Activated T-cell treated with anti-CD3 and anti-CD28 coated beads for 24 hours (primary cell): ENCODE measurements at regions not wholly inside any gene's neighbourhood (a gene's known extent, or its start where the extent isn't known, plus 50 kb on each side); places are given as distances from the start of the nearest gene placed in this dataset.
A peak's percentile ranks its signal among the peaks of the same experiment; 100 is the strongest.

Source experiments
- DNase-seq: peaks from one replicate; pipeline ENCODE4 v3.0.0-alpha.2; 2020; ENCODE audit warnings: low read depth

GRCh38 chr14:85978582-85979250, 448.8 kb downstream of the FLRT2 start:
- no peak for DNase-seq

GRCh38 chr14:85974602-85975001, 444.7 kb downstream of the FLRT2 start:
- no peak for DNase-seq

GRCh38 chr14:85963486-85963885, 433.5 kb downstream of the FLRT2 start:
- no peak for DNase-seq

DNA sequence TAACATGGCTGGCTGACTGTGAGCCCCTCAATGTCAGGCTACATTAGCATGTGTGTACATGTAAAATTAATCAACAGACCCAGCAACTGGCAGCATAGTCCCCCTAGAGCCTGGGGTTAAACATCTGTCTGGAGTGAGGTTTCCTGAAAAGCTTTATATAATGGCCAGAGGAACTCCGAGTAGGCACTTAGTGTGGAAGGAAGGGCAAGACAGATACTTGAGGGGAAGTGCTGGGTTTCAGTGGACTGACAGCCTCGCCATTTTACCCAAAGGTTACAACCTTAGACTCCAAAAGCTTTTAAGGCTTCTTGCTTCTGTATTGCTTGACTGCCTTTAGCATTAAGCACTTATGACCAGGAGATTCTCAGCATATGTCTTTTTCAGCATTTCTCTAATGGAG, 430.8 kb downstream of the FLRT2 start:
- no peak for DNase-seq

GRCh38 chr14:85959063-85959462, 429.1 kb downstream of the FLRT2 start:
- no peak for DNase-seq

DNA sequence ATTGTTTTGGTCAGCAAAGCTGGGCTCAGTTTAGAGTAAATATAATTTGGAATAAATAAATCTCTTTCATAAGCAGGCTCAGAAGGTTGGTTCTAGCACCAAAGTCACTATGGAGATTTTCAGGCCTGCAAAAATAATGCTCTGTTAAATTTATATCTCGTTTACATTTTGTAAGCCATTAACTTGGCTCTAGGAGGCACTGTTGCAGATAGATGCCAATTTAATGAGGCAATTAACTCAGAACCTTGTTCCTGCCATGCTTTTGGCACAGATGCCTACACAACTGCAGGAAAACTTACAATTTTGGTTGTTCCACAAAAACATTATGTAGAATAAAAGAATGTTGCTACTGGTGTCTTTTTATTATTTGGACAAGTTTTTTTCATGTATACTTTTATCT, 428.1 kb downstream of the FLRT2 start:
- no peak for DNase-seq

- DNase-seq, result no peak
These were observed 423.3 kb downstream of the FLRT2 start for GRCh38 chr14:85953265-85953664.

DNA sequence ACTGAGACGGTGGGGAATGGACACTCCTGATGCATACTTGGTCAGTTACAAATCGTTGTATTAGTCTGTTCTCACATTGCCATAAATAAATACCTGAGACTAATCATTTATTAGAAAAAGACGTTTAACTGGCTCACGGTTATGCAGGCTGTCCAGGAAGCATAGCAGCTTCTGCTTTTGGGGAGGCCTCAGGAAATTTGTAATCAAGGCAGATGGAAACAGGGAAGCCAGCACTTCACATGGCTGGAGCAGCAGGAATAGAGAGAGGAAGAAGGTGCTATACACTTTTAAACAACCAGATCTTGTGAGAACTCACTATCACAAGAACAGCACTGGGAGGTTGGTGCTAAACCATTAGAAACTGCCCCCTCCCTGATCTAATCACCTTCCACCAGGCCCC, 418.2 kb downstream of the FLRT2 start:
- no peak for DNase-seq

- DNase-seq, result no peak
These were observed 417.7 kb downstream of the FLRT2 start for GRCh38 chr14:85947461-85948139.

DNA sequence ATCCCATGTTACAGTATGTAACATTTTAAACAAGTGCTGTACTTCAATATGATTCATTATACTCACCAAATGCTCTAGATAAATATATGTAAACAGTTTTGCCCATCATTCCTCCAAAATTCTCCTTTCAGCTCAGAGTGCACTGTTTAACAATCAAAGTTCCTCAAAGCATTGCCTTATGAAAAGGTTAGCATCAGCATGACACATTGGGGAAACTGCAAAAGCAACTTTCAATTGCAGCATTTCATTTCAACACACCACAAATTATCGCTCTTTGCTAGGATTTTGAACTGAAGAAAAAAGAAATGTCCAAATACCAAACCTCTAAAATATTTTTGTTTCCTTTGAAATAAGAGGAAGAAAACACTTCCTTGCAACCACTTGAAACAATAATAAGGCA, 413.2 kb downstream of the FLRT2 start:
- no peak for DNase-seq

DNA sequence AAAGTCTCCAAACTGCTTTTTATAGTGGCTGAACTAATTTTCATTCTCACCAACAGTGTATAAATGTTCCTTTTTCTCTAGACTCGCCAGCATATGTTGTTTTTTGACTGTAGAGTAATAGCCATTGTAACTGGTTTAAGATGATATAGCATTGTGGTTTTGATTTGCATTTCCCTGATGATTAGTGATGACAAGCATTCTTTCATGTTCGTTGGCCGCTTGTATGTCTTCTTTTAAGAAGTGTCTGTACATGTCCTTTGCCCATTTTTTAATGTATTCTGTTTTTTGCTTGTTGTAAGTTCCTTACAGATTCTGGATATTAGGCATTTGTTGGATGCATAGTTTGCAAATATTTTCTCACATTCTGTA, 404.9 kb downstream of the FLRT2 start:
- DNase-seq, result no peak

DNA sequence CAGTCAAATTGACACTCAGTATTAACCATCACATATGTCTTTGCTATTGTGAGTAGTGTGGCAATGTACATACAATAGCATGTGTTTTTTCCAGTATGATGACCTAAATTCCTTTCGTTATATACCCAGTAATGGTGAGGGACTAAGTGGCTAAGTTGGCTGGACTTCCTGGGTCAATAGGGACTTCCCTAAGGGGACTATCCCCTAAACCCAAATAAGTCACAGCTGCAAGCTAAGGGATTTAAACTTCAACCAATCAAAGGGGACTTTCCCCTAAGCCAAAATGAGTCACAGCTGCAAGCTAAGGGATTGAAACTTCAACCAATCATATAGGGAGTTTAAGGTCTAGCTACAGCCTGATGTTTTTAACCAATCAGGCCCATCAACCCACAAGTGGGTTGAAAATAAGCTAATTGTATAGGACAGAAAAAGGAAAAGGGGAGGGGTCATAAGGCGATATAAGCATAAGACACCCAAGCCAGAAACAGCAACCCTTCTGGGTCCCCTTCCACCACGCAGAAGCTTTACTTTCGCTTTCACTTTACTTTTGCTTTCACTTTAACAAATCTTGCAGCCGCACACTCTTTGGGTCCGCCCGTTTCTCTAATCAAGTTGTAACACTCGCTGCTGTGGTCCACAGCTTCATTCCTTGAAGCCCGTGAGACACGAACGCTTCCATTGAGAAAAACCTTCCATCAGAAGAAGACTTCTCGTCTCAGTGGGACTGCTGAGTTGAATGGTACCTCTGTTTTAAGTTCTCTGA, 404.4 kb downstream of the FLRT2 start:
- DNase-seq, result peak; percentile 53

- no peak for DNase-seq
These were observed 391.3 kb downstream of the FLRT2 start for GRCh38 chr14:85921241-85921640.

- no peak for DNase-seq
These were observed 387.8 kb downstream of the FLRT2 start for GRCh38 chr14:85917716-85918115.

DNA sequence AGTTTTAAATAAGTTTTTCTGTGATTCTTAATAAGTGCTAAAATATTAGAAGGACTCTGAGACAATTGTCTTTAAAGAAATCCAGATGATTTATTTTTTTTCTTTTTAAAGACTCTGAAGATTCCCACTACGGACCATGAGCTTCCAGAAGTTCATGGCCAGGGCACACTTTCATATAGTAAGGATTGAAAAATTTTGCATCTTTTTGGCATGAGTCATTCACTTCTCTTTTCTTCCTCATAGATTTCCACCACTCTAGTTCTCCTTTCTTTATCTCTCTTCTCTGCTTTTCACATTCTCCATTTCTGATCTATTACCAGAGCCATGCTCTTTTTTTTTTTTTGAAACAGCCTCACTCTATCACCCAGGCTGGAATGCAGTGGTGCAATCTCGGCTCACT, 385.8 kb downstream of the FLRT2 start:
- DNase-seq, result no peak

- DNase-seq, result no peak
These were observed 382.2 kb downstream of the FLRT2 start for GRCh38 chr14:85912141-85912540.

GRCh38 chr14:85911044-85911443, 381.1 kb downstream of the FLRT2 start:
- DNase-seq, result no peak

DNA sequence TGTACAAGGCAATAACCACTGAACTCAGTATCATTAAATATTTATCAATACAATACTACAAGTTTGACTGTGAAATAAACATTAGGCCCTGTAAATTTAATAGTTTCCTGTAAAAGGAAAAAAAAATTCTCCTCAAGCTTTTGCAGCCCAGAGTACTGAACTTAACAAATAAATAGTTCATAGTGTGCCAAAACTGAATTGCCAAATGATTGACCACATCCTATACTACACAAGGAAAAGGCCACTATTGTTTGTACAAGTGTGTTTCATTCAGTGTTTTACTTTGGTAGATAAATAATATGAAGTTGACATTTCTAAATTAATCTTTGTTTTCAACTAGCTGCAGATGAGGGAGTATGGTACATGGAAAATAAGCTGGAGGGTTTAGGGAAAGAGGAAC, 379.6 kb downstream of the FLRT2 start:
- no peak for DNase-seq

DNA sequence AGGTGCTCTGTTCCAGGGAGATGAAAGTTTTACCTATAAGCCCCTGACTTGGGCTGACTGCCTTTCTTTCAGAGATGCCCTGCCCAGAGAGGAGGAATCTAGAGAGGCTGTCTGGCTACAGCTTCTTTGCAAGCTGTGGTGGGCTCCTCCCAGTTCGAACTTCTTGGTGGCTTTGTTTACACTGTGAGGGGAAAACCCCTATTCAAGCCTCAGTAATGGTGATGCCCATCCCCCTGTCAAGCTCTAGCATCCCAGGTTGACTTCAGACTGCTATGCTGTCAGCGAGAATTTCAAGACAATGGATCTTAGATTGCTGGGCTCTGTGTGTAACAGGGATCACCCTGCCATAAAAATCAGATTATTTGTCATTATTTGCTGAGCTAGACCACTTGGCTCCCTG, 377.6 kb downstream of the FLRT2 start:
- no peak for DNase-seq

DNA sequence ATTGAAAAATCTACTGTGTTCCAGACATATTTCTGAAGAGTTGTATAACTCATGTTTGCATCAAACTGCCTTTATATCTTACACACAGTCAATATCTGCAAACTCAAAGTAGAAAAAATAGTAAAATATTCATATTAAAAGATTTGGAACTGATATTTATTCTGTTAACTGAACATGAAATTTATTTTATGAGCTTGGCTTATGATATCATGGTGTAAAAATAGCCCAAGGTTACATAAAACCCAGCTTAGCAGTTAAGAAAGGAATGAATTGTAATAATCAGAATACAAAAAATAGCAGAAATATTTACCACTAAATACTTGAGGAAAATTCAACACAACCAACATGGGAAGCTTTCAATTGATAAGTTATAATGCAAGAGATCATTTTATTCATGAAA, 367.9 kb downstream of the FLRT2 start:
- no peak for DNase-seq

- no peak for DNase-seq
These were observed 365.7 kb downstream of the FLRT2 start for GRCh38 chr14:85895603-85896002.

- no peak for DNase-seq
These were observed 362.3 kb downstream of the FLRT2 start for GRCh38 chr14:85892251-85892650.

GRCh38 chr14:85883966-85884365, 354.0 kb downstream of the FLRT2 start:
- no peak for DNase-seq
